Spleen (tissue), 7 donors: ENCODE measurements at regions not wholly inside any gene's neighbourhood (a gene's known extent, or its start where the extent isn't known, plus 50 kb on each side); places are given as distances from the start of the nearest gene placed in this dataset.

Source experiments
- CTCF ChIP-seq, 11 experiments: fragments of 200-600 bp in 7 of 11; fragments of 450-650 bp in 4 of 11; sonication (generic) in 4 of 11; IDR thresholded peaks in 8 of 11; conservative IDR thresholded peaks in 3 of 11; 1 replicate in 7 of 11; 2 replicates in 4 of 11; pipeline versions ENCODE4 v1.4.0 to v1.8.0; 2016 to 2021; ENCODE audit warnings: antibody characterized with exemption in 11 of 11, inconsistent platforms in 4 of 11, mild to moderate bottlenecking in 1 of 11
- POLR2A ChIP-seq, 3 donors: fragments of 450-650 bp; IDR thresholded peaks; one replicate each; pipeline ENCODE4 v1.5.1; 2017; ENCODE audit warnings: antibody characterized with exemption in 3 of 3, mild to moderate bottlenecking in 1 of 3
- POLR2AphosphoS5 ChIP-seq, 3 donors: sonication (generic); formaldehyde crosslinking; IDR thresholded peaks; one replicate each; pipeline ENCODE4 v1.5.1; 2017; ENCODE audit warnings: antibody characterized with exemption in 3 of 3
- donor health status: DM: no; HTN: no; CAD: no; lungs with moderate emphysema.
- donor health status: DM: no; HTN: no; CAD: no.
- donor health status: DM: no; HTN: no; CAD: no.

DNA sequence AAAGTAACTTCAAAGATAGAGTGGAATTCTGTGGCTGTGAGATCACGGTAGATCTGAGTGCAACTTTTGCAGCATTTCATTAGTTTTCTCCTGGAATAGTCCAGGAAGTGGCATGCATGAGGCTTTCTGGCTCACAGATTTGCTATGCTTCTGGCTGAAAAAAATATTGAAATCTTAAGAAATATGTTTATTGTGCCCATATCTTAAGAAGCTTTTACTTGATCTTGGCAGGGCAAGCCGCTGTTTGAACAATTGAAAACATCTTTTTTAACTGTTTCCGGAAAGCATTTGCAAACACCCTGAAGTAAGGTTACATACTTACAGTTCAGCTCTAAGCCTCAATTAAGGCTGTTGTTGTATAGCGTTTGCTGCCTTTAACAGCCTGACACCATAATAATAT lies 135.7 kb upstream of the GDNF start:
- TF ChIP-seq CTCF (IDR thresholded peaks at IDR 0.05 in 8 of 11, conservative IDR thresholded peaks at IDR 0.05 in 3 of 11) (no peak), POLR2AphosphoS5 (IDR thresholded peaks at IDR 0.05) (no peak), POLR2A (IDR thresholded peaks at IDR 0.05) (no peak)
